PFSK-1 (cell line): ENCODE measurements at regions not wholly inside any gene's neighbourhood (a gene's known extent, or its start where the extent isn't known, plus 50 kb on each side); places are given as distances from the start of the nearest gene placed in this dataset.

Source experiments
- FOXP2 ChIP-seq: optimal IDR thresholded peaks from 2 replicates; pipeline ENCODE3; 2011; ENCODE audit warnings: borderline replicate concordance, control low read depth, inconsistent platforms; ENCODE audit not compliant: insufficient read depth; ENCODE audit errors: extremely low read length, extremely low read depth
- POLR2AphosphoS5 ChIP-seq: IDR thresholded peaks from 2 replicates; pipeline ENCODE4 v1.6.1; 2012; ENCODE audit warnings: low read depth, mild to moderate bottlenecking, control low read depth, low read length, moderate library complexity
- REST ChIP-seq, 2 experiments: IDR thresholded peaks; 2 replicates each; pipeline versions ENCODE4 v1.6.1 to v1.8.0; 2011 to 2012; ENCODE audit warnings: low read depth in 2 of 2, low read length in 2 of 2, control low read depth in 1 of 2, inconsistent platforms in 1 of 2, mild to moderate bottlenecking in 1 of 2, moderate library complexity in 1 of 2; ENCODE audit not compliant: insufficient read depth in 1 of 2
- SIN3A ChIP-seq: IDR thresholded peaks from 2 replicates; pipeline ENCODE4 v1.6.1; 2012; ENCODE audit warnings: mild to moderate bottlenecking, low read length, moderate library complexity, borderline replicate concordance; ENCODE audit not compliant: insufficient read depth

GRCh38 chr17:72069586-72070202 lies 51.1 kb upstream of the SOX9 start:
- TF ChIP-seq REST (IDR thresholded peaks at IDR 0.05; ENCODE audit: insufficient read depth in 1 of 2, low read depth in 2 of 2, low read length in 2 of 2) (no peak), SIN3A (no peak), FOXP2 (no peak), POLR2AphosphoS5 (no peak)
